Left lung (tissue), 4 donors: ENCODE measurements at regions not wholly inside any gene's neighbourhood (a gene's known extent, or its start where the extent isn't known, plus 50 kb on each side); places are given as distances from the start of the nearest gene placed in this dataset.

Experiments used
- ATAC-seq: fragments of 200-7000 bp; cut with Tn5 transposase; one replicate; pipeline ENCODE4 v1.9.1; 2020; ENCODE audit warnings: moderate library complexity
- DNase-seq, 4 donors: peaks; one replicate each; pipeline ENCODE4 v3.0.0-alpha.2; 2013 to 2020
- H3K27ac ChIP-seq, 2 donors: fragments of 200-600 bp; sonication (generic) in 1 of 2; one replicate each; pipeline versions ENCODE4 v1.5.0 to v1.8.0; 2020 to 2021
- H3K27me3 ChIP-seq, 2 donors: fragments of 200-600 bp; sonication (generic) in 1 of 2; one replicate each; pipeline versions ENCODE4 v1.5.0 to v1.8.0; 2020 to 2021
- H3K36me3 ChIP-seq, 2 donors: fragments of 200-600 bp; sonication (generic) in 1 of 2; one replicate each; pipeline versions ENCODE4 v1.5.0 to v1.8.0; 2020 to 2021
- H3K4me1 ChIP-seq, 2 donors: fragments of 200-600 bp; one replicate each; pipeline ENCODE4 v1.8.0; 2021
- H3K4me3 ChIP-seq, 2 donors: fragments of 200-600 bp; sonication (generic) in 1 of 2; one replicate each; pipeline versions ENCODE4 v1.5.0 to v1.8.0; 2020 to 2021; ENCODE audit warnings: mild to moderate bottlenecking in 1 of 2
- H3K9me3 ChIP-seq, 2 donors: fragments of 200-600 bp; sonication (generic) in 1 of 2; one replicate each; pipeline versions ENCODE4 v1.5.0 to v1.8.0; 2020 to 2021
- intact Hi-C, 2 donors: fragments of 100-400 bp; cut with DNase I; formaldehyde crosslinking; loops; one replicate each; pipeline versions ENCODE4 v1.11.2 to v1.14.2; 2022
- TF ChIP-seq, protein P1 (sequence below), 2 donors: fragments of 200-600 bp; sonication (generic) in 1 of 2; IDR thresholded peaks; one replicate each; pipeline versions ENCODE4 v1.5.0 to v1.8.0; 2021; ENCODE audit warnings: antibody characterized with exemption in 2 of 2
- donor health status: DM: no; HTN: yes; CAD: no.
- donor health status: DM: no; HTN: no; CAD: no.

DNA sequence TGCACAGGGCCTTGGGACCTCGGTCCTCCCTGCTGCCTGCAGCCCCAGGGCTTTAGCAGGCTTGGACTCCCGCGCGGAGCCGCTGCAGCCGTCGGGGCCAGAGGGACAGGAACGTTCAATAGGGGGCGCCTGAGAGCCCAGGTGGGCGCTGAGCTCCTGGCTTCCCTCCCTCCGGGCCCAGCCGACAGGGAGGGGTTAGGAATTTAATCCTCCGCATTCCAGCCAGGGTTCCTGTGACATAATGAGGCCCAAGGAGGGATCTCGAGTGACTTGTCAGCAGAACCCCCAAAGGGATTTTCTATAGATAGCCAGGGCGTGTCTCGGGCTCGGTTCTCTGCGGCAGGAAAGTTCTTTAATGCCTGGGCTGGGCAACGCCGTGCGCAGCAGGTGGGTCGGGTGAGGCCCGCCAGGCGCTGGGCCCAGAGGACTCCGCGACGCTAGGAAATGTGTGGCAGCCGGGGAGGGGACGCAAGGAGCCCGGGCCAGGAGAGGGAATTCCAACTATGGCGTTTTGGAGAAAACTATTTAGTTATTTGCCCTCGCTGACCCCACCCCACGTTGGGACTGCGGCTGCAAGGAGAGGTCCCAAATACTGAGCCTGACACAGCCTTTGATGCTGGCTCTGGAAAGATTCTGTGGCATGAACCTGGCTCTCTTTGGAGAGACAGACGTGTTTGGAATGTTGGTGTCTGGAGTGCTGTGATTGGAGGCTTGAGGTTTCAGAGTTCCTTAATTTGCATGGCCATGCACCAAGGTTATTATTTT lies 285.2 kb upstream of the GATB start:
- DNase-seq: peak; percentile 13 to 84 (median 63)
- Histone ChIP-seq H3K27ac (no peak overlapping the region), H3K9me3 (no peaks in the 10 kb centered on the region), H3K4me3 (no peak overlapping the region), H3K27me3 (peaks cover 0 to 14% of the 10 kb centered on the region in 2 donors), H3K4me1 (peaks cover 0 to 4% of the 10 kb centered on the region in 2 donors), H3K36me3 (no peaks in the 10 kb centered on the region)
- TF ChIP-seq, protein P1, sequence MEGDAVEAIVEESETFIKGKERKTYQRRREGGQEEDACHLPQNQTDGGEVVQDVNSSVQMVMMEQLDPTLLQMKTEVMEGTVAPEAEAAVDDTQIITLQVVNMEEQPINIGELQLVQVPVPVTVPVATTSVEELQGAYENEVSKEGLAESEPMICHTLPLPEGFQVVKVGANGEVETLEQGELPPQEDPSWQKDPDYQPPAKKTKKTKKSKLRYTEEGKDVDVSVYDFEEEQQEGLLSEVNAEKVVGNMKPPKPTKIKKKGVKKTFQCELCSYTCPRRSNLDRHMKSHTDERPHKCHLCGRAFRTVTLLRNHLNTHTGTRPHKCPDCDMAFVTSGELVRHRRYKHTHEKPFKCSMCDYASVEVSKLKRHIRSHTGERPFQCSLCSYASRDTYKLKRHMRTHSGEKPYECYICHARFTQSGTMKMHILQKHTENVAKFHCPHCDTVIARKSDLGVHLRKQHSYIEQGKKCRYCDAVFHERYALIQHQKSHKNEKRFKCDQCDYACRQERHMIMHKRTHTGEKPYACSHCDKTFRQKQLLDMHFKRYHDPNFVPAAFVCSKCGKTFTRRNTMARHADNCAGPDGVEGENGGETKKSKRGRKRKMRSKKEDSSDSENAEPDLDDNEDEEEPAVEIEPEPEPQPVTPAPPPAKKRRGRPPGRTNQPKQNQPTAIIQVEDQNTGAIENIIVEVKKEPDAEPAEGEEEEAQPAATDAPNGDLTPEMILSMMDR (IDR thresholded peaks at IDR 0.05): peak; percentile 46 to 53
- peak; percentile 97 for ATAC-seq
- intact Hi-C loops: no loop called here

DNA sequence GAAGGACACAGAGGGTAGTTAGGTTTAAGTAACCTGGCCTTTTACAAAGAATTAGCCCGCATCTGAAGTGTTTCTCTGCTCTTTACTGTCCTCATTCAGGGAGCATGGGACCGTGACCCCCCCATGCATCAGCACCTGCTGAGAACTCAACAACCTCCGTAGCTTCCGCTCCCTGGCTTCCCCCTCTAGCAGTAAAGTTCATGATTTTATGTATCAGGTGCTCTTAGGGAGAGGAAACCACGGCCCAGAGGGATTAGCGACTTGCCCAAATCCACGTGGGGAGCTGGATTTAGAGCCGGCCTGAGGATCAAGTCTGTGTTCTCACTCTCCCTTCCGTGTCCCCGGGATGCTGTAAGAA lies 284.6 kb upstream of the GATB start:
- Histone ChIP-seq H3K36me3 (no peaks in the 10 kb centered on the region), H3K4me1 (peaks cover 0 to 4% of the 10 kb centered on the region in 2 donors), H3K27ac (no peak overlapping the region), H3K9me3 (no peaks in the 10 kb centered on the region), H3K4me3 (no peak overlapping the region), H3K27me3 (peaks cover 0 to 14% of the 10 kb centered on the region in 2 donors)
- DNase-seq (no peak), ATAC-seq (no peak)
- TF ChIP-seq, protein P1 (IDR thresholded peaks at IDR 0.05): no peak
- intact Hi-C loops: no loop called here

DNA sequence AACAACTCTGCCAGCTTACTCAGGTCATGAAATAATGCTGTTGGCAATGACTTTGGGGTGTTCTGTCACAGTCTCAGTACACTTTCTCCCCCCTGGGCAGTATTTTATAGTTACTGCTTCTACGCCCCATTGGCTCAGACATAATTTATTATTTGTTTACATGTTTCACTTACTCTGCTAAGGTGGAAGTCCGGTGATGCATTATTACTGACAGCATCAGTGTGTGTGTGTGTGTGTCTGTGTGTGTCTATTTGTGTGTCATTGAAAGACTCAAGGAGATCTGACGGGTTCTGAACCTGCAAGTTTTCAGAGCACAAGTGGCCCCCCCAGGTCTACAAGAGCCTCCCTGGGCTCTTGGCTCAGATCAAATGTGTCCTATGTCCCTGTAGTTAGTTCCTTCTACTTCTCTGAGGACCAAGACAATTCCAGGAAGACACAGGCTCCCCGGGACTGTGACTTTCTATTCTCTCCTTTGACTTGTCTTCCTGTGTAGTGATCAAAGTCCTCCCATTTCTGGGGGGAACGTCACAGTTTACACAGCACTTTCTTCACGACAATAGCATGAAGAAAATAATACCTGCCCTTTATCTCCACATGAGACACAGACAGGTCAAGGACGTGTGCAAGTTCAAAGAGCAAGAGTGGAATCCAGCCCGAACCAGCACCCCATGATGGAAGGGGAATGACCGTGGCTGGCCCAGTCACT lies 283.7 kb upstream of the GATB start:
- no peaks in the 10 kb centered on the region for H3K9me3 ChIP-seq
- TF ChIP-seq, protein P1 (IDR thresholded peaks at IDR 0.05): no peak
- intact Hi-C loops: no loop called here
- no peaks in the 10 kb centered on the region for H3K36me3 ChIP-seq
- no peak overlapping the region for H3K27ac ChIP-seq
- ATAC-seq: no peak
- H3K4me3 ChIP-seq: no peak overlapping the region
- no peak for DNase-seq
- H3K27me3 ChIP-seq: peaks cover 0 to 14% of the 10 kb centered on the region in 2 donors
- H3K4me1 ChIP-seq: peaks cover 0 to 4% of the 10 kb centered on the region in 2 donors

DNA sequence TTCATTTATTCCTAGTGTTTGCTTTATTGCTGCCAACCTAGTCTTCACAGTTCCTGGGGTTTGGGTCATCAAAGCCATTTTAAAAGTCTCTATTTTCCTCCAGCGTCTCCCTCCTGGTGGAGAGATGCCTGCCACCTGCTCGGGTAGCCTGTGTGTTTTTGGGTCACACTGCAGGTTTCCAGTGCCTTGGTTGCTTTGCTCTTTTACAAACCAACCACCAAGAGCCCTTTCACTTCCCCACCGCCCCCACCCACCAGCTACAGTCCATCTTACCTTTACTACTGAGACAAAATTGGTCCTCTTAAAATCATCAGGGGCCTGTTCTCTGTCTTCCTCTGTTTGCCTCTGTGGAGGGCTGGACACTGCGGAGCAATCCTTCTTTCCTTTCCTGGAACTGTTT lies 280.5 kb upstream of the GATB start:
- TF ChIP-seq, protein P1 (IDR thresholded peaks at IDR 0.05): no peak
- Histone ChIP-seq H3K4me3 (no peak overlapping the region), H3K27me3 (peaks cover 0 to 12% of the 10 kb centered on the region in 2 donors), H3K4me1 (peaks cover 0 to 4% of the 10 kb centered on the region in 2 donors), H3K36me3 (no peaks in the 10 kb centered on the region), H3K9me3 (no peaks in the 10 kb centered on the region), H3K27ac (no peak overlapping the region)
- DNase-seq: no peak
- intact Hi-C loops: no loop called here
- no peak for ATAC-seq

DNA sequence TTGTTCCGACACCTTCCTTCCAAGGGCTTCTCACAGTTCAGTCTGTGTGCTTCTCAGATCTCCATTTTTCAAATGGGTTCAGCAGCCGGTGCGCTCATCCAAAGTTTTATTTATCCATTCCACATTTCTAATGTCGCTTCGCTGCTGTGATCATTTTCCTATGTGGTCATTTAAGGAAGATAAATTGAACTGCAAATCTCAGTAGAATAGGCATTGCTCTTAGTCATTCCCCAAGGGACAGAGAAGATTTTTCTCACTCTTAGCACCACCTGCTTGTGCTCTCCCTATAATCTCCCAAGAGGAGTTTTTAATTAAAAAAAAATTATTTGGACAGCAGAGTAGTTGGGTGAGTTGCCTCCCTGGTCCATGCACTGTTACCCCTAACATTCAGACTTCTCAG lies 278.9 kb upstream of the GATB start:
- H3K27me3 ChIP-seq: no peaks in the 10 kb centered on the region
- H3K27ac ChIP-seq: no peak overlapping the region
- H3K4me1 ChIP-seq: no peaks in the 10 kb centered on the region
- H3K4me3 ChIP-seq: no peak overlapping the region
- no peaks in the 10 kb centered on the region for H3K9me3 ChIP-seq
- TF ChIP-seq, protein P1 (IDR thresholded peaks at IDR 0.05): no peak
- DNase-seq: no peak
- no peak for ATAC-seq
- intact Hi-C loops: no loop called here
- H3K36me3 ChIP-seq: no peaks in the 10 kb centered on the region
